HG02763 (cell line): ENCODE measurements at regions not wholly inside any gene's neighbourhood (a gene's known extent, or its start where the extent isn't known, plus 50 kb on each side); places are given as distances from the start of the nearest gene placed in this dataset.

ENCODE experiments used
- ATAC-seq: cut with Tn5 transposase; IDR thresholded peaks from one replicate; pipeline ENCODE4 v1.9.1; 2021; ENCODE audit warnings: mild to moderate bottlenecking, moderate library complexity; ENCODE audit not compliant: unreplicated experiment

- ATAC-seq, result no peak
These were observed 211.2 kb downstream of the DTHD1 start for GRCh38 chr4:36492590-36492989.

GRCh38 chr4:36493251-36493650, 211.8 kb downstream of the DTHD1 start:
- ATAC-seq, result no peak

- no peak for ATAC-seq
These were observed 212.6 kb downstream of the DTHD1 start for GRCh38 chr4:36494016-36494415.

- ATAC-seq, result no peak
These were observed 213.3 kb downstream of the DTHD1 start for GRCh38 chr4:36494747-36495146.

- no peak for ATAC-seq
These were observed 220.9 kb downstream of the DTHD1 start for GRCh38 chr4:36502350-36502749.

DNA sequence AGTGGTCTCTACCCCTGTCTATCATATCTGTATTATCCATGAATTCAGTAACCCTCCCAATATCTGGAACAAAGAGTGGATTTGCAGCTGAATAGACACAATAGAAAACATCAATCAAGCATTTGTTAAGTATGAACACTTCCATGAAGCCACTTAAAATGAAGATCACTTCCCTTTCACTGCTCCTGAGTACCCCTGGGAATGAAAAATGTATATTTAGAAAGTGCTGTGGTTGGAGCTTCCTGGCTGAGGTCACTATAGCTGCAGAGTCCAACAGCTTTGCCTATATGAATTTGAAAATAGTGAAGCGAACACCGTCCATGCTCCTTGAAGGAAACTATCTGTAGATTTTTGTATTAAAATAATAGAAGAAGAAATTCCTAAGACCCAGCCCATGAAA, 227.0 kb downstream of the DTHD1 start:
- no peak for ATAC-seq

DNA sequence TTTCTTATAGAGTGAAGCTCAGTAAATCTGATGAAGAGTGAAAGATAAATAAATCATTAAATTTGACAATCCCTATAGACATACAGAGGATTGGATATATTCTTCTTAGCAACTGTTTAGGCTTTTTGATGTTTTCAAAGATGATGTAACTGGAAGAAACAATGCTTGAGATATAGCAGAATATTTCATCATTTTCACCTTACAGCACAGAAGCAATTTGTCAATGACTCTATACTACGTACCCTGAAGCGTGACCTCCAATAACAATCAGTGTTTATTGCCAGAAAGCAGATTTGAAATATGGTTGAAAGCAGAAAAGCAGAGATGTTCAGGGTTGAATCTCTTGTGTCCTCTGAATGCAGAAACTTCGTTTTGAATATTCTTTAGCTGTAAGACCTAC, 228.4 kb downstream of the DTHD1 start:
- no peak for ATAC-seq

- no peak for ATAC-seq
These were observed 230.4 kb downstream of the DTHD1 start for GRCh38 chr4:36511785-36512184.

DNA sequence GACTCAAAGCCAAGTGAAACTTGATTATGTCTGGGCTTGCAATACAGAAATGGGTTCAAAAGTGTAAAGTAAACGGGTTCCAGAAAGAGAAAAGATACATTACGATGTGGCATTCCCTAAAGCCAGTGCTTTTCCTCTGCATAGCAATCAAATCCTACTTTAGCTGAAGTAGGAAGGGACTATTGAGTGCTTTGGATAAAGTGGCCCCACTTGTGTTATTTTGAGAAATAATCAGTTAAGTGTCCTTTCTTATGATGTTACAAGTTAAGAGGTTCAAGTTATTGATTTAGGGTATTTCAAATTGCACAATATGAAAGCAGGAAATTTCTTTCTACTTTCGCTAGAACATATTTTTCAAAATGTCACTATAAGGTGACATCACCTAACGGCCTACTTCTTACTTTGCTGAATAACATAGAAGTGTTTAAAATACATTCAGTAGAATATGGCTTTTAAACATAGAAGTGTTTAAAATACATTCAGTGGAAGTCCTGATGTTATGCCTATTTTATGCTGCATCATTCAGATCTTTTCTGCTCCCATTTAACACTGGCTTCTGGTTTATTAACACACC, 235.2 kb downstream of the DTHD1 start:
- no peak for ATAC-seq

DNA sequence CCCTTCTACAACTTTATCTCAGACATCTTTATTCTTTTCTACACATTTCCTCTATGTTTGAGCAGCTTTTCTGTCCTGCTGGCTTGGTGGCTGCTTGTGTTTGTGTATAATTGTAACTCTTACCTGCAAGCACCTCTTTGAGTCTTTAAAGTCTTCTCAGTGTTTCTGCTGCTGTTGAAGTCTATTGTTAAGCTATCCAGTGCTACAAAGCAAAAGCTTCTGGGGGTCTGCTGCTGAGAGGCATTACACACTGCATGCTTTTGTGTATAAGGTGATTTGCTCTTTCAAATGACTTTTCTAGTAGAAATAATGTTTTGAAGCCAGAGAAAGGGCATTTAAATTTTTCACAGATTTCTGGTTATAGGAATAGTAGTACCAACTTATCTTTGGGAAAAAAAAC, 241.8 kb downstream of the DTHD1 start:
- no peak for ATAC-seq

DNA sequence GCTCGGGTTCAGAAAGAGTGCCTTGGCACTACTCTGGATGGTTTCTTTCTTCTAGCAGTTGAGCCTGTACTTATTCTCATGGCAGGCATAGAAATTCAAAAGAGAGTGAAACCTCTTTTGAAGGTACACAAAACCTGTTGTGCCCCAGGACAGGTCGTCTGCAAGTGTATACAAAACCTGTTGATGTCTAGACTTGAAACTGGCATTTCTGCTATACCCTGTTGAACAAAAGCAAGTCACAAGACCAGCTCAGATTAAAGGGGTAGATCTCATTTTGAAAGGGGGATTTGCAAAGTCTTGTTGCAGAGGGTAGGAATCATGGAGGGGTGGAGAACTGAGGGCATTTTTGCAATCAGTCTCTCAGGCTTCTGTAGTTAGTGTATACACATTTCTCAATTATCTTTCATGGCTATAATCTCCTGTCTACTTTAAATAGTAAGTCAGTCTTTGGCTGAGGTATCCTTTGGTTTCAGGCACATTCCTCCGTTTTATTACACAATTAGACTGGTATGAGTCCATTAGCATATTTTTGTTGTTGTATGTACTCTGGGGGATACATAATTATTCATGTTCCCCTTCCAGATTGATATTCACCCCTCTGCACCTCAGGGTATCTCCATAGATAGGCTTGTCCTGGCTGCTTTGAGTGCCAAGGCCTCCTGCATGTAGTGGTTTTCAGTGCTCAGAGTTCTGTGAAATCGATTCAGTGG, 251.4 kb downstream of the DTHD1 start:
- ATAC-seq, result no peak

GRCh38 chr4:36533944-36534343, 252.5 kb downstream of the DTHD1 start:
- no peak for ATAC-seq

DNA sequence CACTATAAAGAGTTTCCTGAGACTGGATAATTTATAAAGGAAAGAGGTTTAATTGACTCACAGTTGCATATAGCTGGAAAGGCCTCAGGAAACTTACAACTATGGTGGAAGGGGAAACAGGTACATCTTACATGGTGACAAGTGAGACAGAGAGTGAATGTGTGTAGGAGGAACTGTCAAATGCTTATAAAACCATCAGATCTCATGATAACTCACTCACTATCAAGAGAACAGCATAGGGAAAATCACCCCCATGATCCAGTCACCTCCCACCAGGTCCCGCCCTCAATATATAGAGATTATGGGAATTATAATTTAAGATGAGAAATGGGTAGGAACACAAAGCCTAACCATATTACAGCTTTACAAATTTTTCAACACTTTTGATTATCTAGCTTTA, 266.0 kb downstream of the DTHD1 start:
- no peak for ATAC-seq

DNA sequence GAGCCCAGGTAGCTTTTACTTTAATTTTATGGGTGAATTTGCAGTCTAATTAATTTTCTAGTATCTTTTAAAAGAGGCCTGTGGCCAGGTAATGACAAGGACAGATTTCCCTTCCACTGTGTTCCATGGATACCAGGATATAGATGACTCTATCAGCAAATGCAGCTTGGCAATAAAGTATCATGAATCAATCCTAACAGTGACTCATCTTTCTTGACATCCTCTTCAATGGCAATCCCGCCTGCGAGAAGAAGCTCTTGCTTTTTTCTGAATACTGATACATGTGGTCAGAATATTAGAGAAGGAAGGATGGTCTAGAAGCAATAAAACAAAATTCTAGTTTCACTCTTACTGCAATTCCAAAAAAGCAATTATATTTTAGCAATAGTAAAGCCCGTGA, 267.8 kb downstream of the DTHD1 start:
- ATAC-seq, result no peak

DNA sequence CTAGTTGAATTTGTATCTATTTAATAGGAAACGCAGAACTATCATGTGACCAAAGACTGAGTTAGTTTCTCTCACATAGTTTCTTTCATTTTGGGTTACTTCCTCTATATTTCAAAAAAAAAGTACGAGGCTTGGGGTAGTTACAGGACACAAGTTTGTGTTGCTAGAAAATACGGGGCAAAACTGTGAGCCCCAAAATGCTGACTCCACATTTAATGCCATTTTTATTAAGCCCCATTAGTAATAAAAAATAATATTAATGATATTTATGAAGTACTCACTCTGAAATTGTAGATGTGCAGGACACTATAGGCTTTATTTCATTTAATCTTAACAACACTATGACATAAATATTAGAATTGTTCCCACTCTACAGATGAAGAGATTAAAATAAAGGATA, 268.6 kb downstream of the DTHD1 start:
- ATAC-seq, result no peak

DNA sequence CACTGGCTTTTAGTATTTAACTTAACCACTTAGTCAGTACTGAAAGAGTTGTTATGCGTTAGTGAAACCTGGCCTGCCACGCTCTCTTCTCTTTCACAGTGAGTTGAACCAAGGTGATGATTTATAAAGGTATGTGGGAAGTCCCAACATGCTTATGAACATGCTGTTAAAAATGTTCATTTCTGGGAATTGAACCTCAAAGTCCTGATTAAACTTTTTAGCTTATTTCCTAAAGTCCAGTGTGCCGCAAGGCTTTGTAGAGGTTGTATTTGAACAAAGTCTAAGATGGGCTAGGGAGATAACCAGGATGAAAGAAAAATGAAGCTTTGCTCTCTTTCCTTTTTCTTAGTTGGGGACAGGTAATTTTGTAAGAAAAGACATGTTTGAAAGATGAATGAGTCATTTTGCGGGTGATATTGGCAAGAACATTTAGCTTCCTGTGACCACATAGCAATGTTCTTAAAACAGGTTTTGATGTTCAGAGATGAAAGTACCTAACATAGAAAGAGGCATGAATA, 270.3 kb downstream of the DTHD1 start:
- peak; percentile 86 for ATAC-seq

GRCh38 chr4:36553029-36553428, 271.6 kb downstream of the DTHD1 start:
- ATAC-seq, result no peak

GRCh38 chr4:36553453-36553852, 272.0 kb downstream of the DTHD1 start:
- ATAC-seq, result no peak

- ATAC-seq, result no peak
These were observed 275.6 kb downstream of the DTHD1 start for GRCh38 chr4:36556984-36557383.

GRCh38 chr4:36568575-36568974, 287.2 kb downstream of the DTHD1 start:
- no peak for ATAC-seq

GRCh38 chr4:36573441-36573840, 292.0 kb downstream of the DTHD1 start:
- ATAC-seq, result no peak

DNA sequence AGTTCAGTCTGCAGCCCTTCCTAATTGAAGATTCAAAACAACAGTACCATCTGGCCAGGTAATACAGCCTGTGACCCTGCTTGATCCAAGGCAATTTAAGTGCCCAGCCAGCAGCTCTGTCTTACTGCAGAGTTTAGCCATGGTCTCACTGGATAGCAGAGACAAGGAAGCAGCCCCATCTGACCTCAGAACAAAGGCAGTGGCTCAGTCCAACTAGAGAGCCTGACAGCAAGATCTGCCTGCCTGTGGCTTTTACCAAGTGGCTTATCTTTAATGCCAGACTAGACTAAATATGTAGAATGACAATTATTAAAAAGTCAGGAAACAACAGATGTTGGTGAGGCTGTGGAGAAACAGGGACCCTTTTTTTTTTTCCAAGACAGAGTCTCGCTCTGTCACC, 293.4 kb downstream of the DTHD1 start:
- ATAC-seq, result no peak

GRCh38 chr4:36582198-36582597, 300.8 kb downstream of the DTHD1 start:
- no peak for ATAC-seq
